PFSK-1 (cell line): ENCODE measurements at regions not wholly inside any gene's neighbourhood (a gene's known extent, or its start where the extent isn't known, plus 50 kb on each side); places are given as distances from the start of the nearest gene placed in this dataset.

Experiments
- FOXP2 ChIP-seq: optimal IDR thresholded peaks from 2 replicates; pipeline ENCODE3; 2011; ENCODE audit warnings: borderline replicate concordance, control low read depth, inconsistent platforms; ENCODE audit not compliant: insufficient read depth; ENCODE audit errors: extremely low read length, extremely low read depth
- POLR2AphosphoS5 ChIP-seq: IDR thresholded peaks from 2 replicates; pipeline ENCODE4 v1.6.1; 2012; ENCODE audit warnings: low read depth, mild to moderate bottlenecking, control low read depth, low read length, moderate library complexity
- REST ChIP-seq, 2 experiments: IDR thresholded peaks; 2 replicates each; pipeline versions ENCODE4 v1.6.1 to v1.8.0; 2011 to 2012; ENCODE audit warnings: low read depth in 2 of 2, low read length in 2 of 2, control low read depth in 1 of 2, inconsistent platforms in 1 of 2, mild to moderate bottlenecking in 1 of 2, moderate library complexity in 1 of 2; ENCODE audit not compliant: insufficient read depth in 1 of 2

GRCh38 chr14:26896447-26896846, 298.6 kb upstream of the NOVA1 start:
- no peak for TF ChIP-seq POLR2AphosphoS5
- no peak for TF ChIP-seq FOXP2
- TF ChIP-seq REST (IDR thresholded peaks at IDR 0.05; ENCODE audit: insufficient read depth in 1 of 2, low read depth in 2 of 2, low read length in 2 of 2): no peak
